IPS DF 6.9 (cell line): ENCODE measurements at regions not wholly inside any gene's neighbourhood (a gene's known extent, or its start where the extent isn't known, plus 50 kb on each side); places are given as distances from the start of the nearest gene placed in this dataset.
"Not testable (repeated sequence)": the region's sequence is repeated elsewhere in the genome, so short reads cannot be mapped to it uniquely, and the experiment has no call there.

ENCODE experiments used
- DNase-seq: peaks from one replicate; pipeline ENCODE4 v3.0.0-alpha.2; 2013; ENCODE audit warnings: low read depth, low spot score
- H3K27ac ChIP-seq: one replicate; pipeline ENCODE4 v1.5.1; 2013; ENCODE audit warnings: low read length, control low read depth
- H3K27me3 ChIP-seq: 2 replicates; pipeline ENCODE4 v1.6.1; 2013; ENCODE audit warnings: mild to moderate bottlenecking, low read length; ENCODE audit not compliant: control insufficient read depth, insufficient read depth
- H3K36me3 ChIP-seq: 2 replicates; pipeline ENCODE4 v1.6.1; 2013; ENCODE audit warnings: low read length; ENCODE audit not compliant: control insufficient read depth, insufficient read depth
- H3K4me1 ChIP-seq: 2 replicates; pipeline ENCODE4 v1.6.1; 2013; ENCODE audit warnings: low read length; ENCODE audit not compliant: control insufficient read depth, insufficient read depth
- H3K4me3 ChIP-seq: 2 replicates; pipeline ENCODE4 v1.5.1; 2013; ENCODE audit warnings: mild to moderate bottlenecking, low read length
- H3K9me3 ChIP-seq: 2 replicates; pipeline ENCODE4 v1.6.1; 2013; ENCODE audit warnings: low read length, inconsistent platforms; ENCODE audit not compliant: control insufficient read depth, insufficient read depth
- WGBS: extraction: QIAGEN DNeasy Blood & Tissue Kit; methylation state at CpG from one replicate; pipeline ENCODE4 v1.1.7; 2013; ENCODE audit warnings: mixed read lengths, missing lambda C conversion rate; ENCODE audit not compliant: insufficient read length, insufficient coverage; 5-methylcytosine and 5-hydroxymethylcytosine counted together

- WGBS: no CpG with 5 or more reads among the region's 5 CpGs
- Histone ChIP-seq H3K36me3 (no peaks in the 10 kb centered on the region), H3K4me3 (no peak overlapping the region), H3K4me1 (no peaks in the 10 kb centered on the region), H3K9me3 (peaks cover 9% of the 10 kb centered on the region), H3K27me3 (no peaks in the 10 kb centered on the region), H3K27ac (no peak overlapping the region)
- DNase-seq: no peak
Observed at GRCh38 chr14:106686533-106686932, 1160.2 kb downstream of the TMEM121 start.

- Histone ChIP-seq H3K9me3 (peaks cover 14% of the 10 kb centered on the region), H3K4me3 (no peak overlapping the region), H3K27ac (no peak overlapping the region), H3K4me1 (no peaks in the 10 kb centered on the region), H3K36me3 (no peaks in the 10 kb centered on the region), H3K27me3 (no peaks in the 10 kb centered on the region)
- no peak for DNase-seq
- no CpG with 5 or more reads among the region's 1 CpG for WGBS
Observed at GRCh38 chr14:106690333-106690891, 1164.0 kb downstream of the TMEM121 start.

GRCh38 chr14:106691601-106692291, 1165.4 kb downstream of the TMEM121 start:
- H3K9me3 ChIP-seq: peaks cover 10% of the 10 kb centered on the region
- WGBS: no CpG with 5 or more reads among the region's 13 CpGs
- DNase-seq: no peak

GRCh38 chr14:106694638-106695393, 1168.4 kb downstream of the TMEM121 start:
- H3K4me3 ChIP-seq: no peak overlapping the region
- no peaks in the 10 kb centered on the region for H3K27me3 ChIP-seq
- peaks cover 10% of the 10 kb centered on the region for H3K9me3 ChIP-seq
- no peaks in the 10 kb centered on the region for H3K4me1 ChIP-seq
- no peak for DNase-seq
- WGBS: no CpG with 5 or more reads among the region's 19 CpGs
- H3K36me3 ChIP-seq: no peaks in the 10 kb centered on the region
- no peak overlapping the region for H3K27ac ChIP-seq

More at GRCh38 chr14:106691601-106692291, 1165.4 kb downstream of the TMEM121 start:
- no peak overlapping the region for H3K4me3 ChIP-seq
- no peak overlapping the region for H3K27ac ChIP-seq
- H3K36me3 ChIP-seq: no peaks in the 10 kb centered on the region
- H3K4me1 ChIP-seq: no peaks in the 10 kb centered on the region
- no peaks in the 10 kb centered on the region for H3K27me3 ChIP-seq

GRCh38 chr14:106698620-106699267, 1172.4 kb downstream of the TMEM121 start:
- H3K4me3 ChIP-seq, H3K9me3 ChIP-seq, H3K27ac ChIP-seq, H3K4me1 ChIP-seq, H3K36me3 ChIP-seq, H3K27me3 ChIP-seq, DNase-seq: not testable (repeated sequence)
- no CpG with 5 or more reads among the region's 16 CpGs for WGBS

GRCh38 chr14:106703651-106704050, 1177.3 kb downstream of the TMEM121 start:
- not testable (repeated sequence) for H3K4me3 ChIP-seq, H3K36me3 ChIP-seq, H3K4me1 ChIP-seq, H3K9me3 ChIP-seq, DNase-seq, H3K27ac ChIP-seq, H3K27me3 ChIP-seq
- WGBS: no CpG with 5 or more reads among the region's 4 CpGs

- H3K9me3 ChIP-seq, H3K4me1 ChIP-seq, H3K36me3 ChIP-seq, H3K27ac ChIP-seq, H3K4me3 ChIP-seq, H3K27me3 ChIP-seq, DNase-seq: not testable (repeated sequence)
- no CpG with 5 or more reads among the region's 4 CpGs for WGBS
Observed at GRCh38 chr14:106706488-106706887, 1180.1 kb downstream of the TMEM121 start.

- WGBS: no CpG with 5 or more reads among the region's 7 CpGs
- not testable (repeated sequence) for H3K36me3 ChIP-seq, H3K4me1 ChIP-seq, H3K27ac ChIP-seq, DNase-seq, H3K9me3 ChIP-seq, H3K27me3 ChIP-seq, H3K4me3 ChIP-seq
Observed at GRCh38 chr14:106710187-106710586, 1183.8 kb downstream of the TMEM121 start.

GRCh38 chr14:106712513-106712912, 1186.1 kb downstream of the TMEM121 start:
- H3K4me3 ChIP-seq, H3K4me1 ChIP-seq, H3K27me3 ChIP-seq, H3K9me3 ChIP-seq, H3K36me3 ChIP-seq, H3K27ac ChIP-seq, DNase-seq: not testable (repeated sequence)
- no CpG with 5 or more reads among the region's 5 CpGs for WGBS
